ENCODE measurements at regions not wholly inside any gene's neighbourhood (a gene's known extent, or its start where the extent isn't known, plus 50 kb on each side); places are given as distances from the start of the nearest gene placed in this dataset.

GRCh38 chr10:78473006-78473405, 439.3 kb downstream of the RPS24 start:
- Histone ChIP-seq H3K4me3 (no peak overlapping the region), H3K9me3 (no peaks in the 10 kb centered on the region), H3K4me1 (ENCODE audit: insufficient read depth) (peaks cover 3% of the 10 kb centered on the region), H3K36me3 (no peaks in the 10 kb centered on the region), H3K27ac (no peak overlapping the region), H3K27me3 (no peaks in the 10 kb centered on the region)
- intact Hi-C loops (cut with DNase I) = no loop called here
- peak in 1 of 5 donors; percentile 23 for DNase-seq
- 67 to 80% (median 79%) methylated on average over 7 of the region's 7 CpGs for WGBS, 3 donors
- TF ChIP-seq EP300 (IDR thresholded peaks at IDR 0.05) (no peak), CTCF (IDR thresholded peaks at IDR 0.05) (no peak), POLR2A (IDR thresholded peaks at IDR 0.05) (no peak)

- no peak overlapping the region for H3K27ac ChIP-seq
- DNase-seq = peak in 1 of 5 donors; percentile 6
- no peaks in the 10 kb centered on the region for H3K9me3 ChIP-seq
- WGBS, 3 donors = 89 to 93% (median 91%) methylated on average over 3 of the region's 3 CpGs
- peaks cover 3% of the 10 kb centered on the region for H3K4me1 ChIP-seq (ENCODE audit: insufficient read depth)
- TF ChIP-seq POLR2A (IDR thresholded peaks at IDR 0.05) (no peak), CTCF (IDR thresholded peaks at IDR 0.05) (no peak), EP300 (IDR thresholded peaks at IDR 0.05) (no peak)
- intact Hi-C loops (cut with DNase I) = no loop called here
- H3K36me3 ChIP-seq = no peaks in the 10 kb centered on the region
- no peaks in the 10 kb centered on the region for H3K27me3 ChIP-seq
- H3K4me3 ChIP-seq = no peak overlapping the region
These were observed 441.1 kb downstream of the RPS24 start for GRCh38 chr10:78474743-78475142.

GRCh38 chr10:78475437-78475836, 441.8 kb downstream of the RPS24 start:
- H3K36me3 ChIP-seq = no peaks in the 10 kb centered on the region
- no peaks in the 10 kb centered on the region for H3K27me3 ChIP-seq
- TF ChIP-seq EP300 (IDR thresholded peaks at IDR 0.05) (no peak), CTCF (IDR thresholded peaks at IDR 0.05) (no peak), POLR2A (IDR thresholded peaks at IDR 0.05) (no peak)
- H3K9me3 ChIP-seq = no peaks in the 10 kb centered on the region
- DNase-seq = no peak
- H3K4me1 ChIP-seq (ENCODE audit: insufficient read depth) = peaks cover 3% of the 10 kb centered on the region
- no peak overlapping the region for H3K27ac ChIP-seq
- 84 to 89% (median 86%) methylated on average over 7 of the region's 7 CpGs for WGBS, 3 donors
- intact Hi-C loops (cut with DNase I) = no loop called here
- no peak overlapping the region for H3K4me3 ChIP-seq

GRCh38 chr10:78476156-78476555, 442.5 kb downstream of the RPS24 start:
- peaks cover 3% of the 10 kb centered on the region for H3K4me1 ChIP-seq (ENCODE audit: insufficient read depth)
- H3K27me3 ChIP-seq = no peaks in the 10 kb centered on the region
- TF ChIP-seq EP300 (IDR thresholded peaks at IDR 0.05) (no peak), POLR2A (IDR thresholded peaks at IDR 0.05) (no peak), CTCF (IDR thresholded peaks at IDR 0.05) (no peak)
- H3K4me3 ChIP-seq = no peak overlapping the region
- H3K27ac ChIP-seq = no peak overlapping the region
- intact Hi-C loops (cut with DNase I) = no loop called here
- WGBS, 3 donors = 83 to 96% (median 95%) methylated on average over 8 of the region's 8 CpGs
- H3K9me3 ChIP-seq = no peaks in the 10 kb centered on the region
- no peaks in the 10 kb centered on the region for H3K36me3 ChIP-seq
- DNase-seq = peak in 1 of 5 donors; percentile 5
